Fibroblast of lung (primary cell): ENCODE measurements at regions not wholly inside any gene's neighbourhood (a gene's known extent, or its start where the extent isn't known, plus 50 kb on each side); places are given as distances from the start of the nearest gene placed in this dataset.
"Not testable (repeated sequence)": the region's sequence is repeated elsewhere in the genome, so short reads cannot be mapped to it uniquely, and the experiment has no call there.

Experiments
- DNase-seq, 2 donors: peaks; one replicate each; pipeline versions ENCODE4 v3.0.0 to v3.0.0-alpha.2; 2010; ENCODE audit warnings: low read depth in 2 of 2
- H2AFZ ChIP-seq: 2 replicates; pipeline ENCODE4 v1.5.1; 2012; ENCODE audit warnings: low read length, control low read depth, inconsistent platforms
- H3K27ac ChIP-seq: 2 replicates; pipeline ENCODE4 v1.5.1; 2011; ENCODE audit warnings: low read length, control low read depth; ENCODE audit not compliant: insufficient read depth
- H3K27me3 ChIP-seq: 2 replicates; pipeline ENCODE4 v1.5.1; 2011; ENCODE audit warnings: mild to moderate bottlenecking, low read length; ENCODE audit not compliant: control insufficient read depth, insufficient read depth
- H3K36me3 ChIP-seq: 2 replicates; pipeline ENCODE4 v1.5.1; 2011; ENCODE audit warnings: low read length; ENCODE audit not compliant: control insufficient read depth, insufficient read depth
- H3K4me1 ChIP-seq: 2 replicates; pipeline ENCODE4 v1.5.1; 2011; ENCODE audit warnings: low read length; ENCODE audit not compliant: control insufficient read depth, insufficient read depth; ENCODE audit errors: extremely low read depth
- H3K4me2 ChIP-seq: 2 replicates; pipeline ENCODE4 v1.5.1; 2011; ENCODE audit warnings: low read length, control low read depth; ENCODE audit not compliant: insufficient read depth; ENCODE audit errors: extremely low read depth
- H3K4me3 ChIP-seq, 4 experiments: fragments of 200-600 bp in 1 of 4; sonication (generic) in 1 of 4; replicated peaks in 1 of 4; 2 replicates each; pipeline ENCODE4 v1.5.1; 2011 to 2016; ENCODE audit warnings: low read length in 4 of 4, low read depth in 3 of 4, mild to moderate bottlenecking in 3 of 4, control low read depth in 2 of 4, inconsistent platforms in 1 of 4, mixed read lengths in 1 of 4; ENCODE audit not compliant: insufficient read depth in 1 of 4; ENCODE audit errors: control extremely low read depth in 1 of 4
- H3K79me2 ChIP-seq: 2 replicates; pipeline ENCODE4 v1.5.1; 2012; ENCODE audit warnings: mild to moderate bottlenecking, low read length, inconsistent platforms; ENCODE audit not compliant: control insufficient read depth, insufficient read depth
- H3K9ac ChIP-seq: 2 replicates; pipeline ENCODE4 v1.5.1; 2011; ENCODE audit warnings: mild to moderate bottlenecking, low read length, control low read depth; ENCODE audit not compliant: insufficient read depth
- H3K9me3 ChIP-seq: 2 replicates; pipeline ENCODE4 v1.5.1; 2012; ENCODE audit warnings: low read depth, low read length; ENCODE audit not compliant: control insufficient read depth, insufficient read depth
- H4K20me1 ChIP-seq: 2 replicates; pipeline ENCODE4 v1.5.1; 2011; ENCODE audit warnings: low read length; ENCODE audit not compliant: control insufficient read depth, insufficient read depth; ENCODE audit errors: extremely low read depth
- EZH2 ChIP-seq: IDR thresholded peaks from 2 replicates; pipeline ENCODE4 v1.5.1; 2012; ENCODE audit warnings: low read length, control low read depth, mild to moderate bottlenecking; ENCODE audit errors: missing control alignments
- TF ChIP-seq, protein P1 (sequence below), 2 donors: IDR thresholded peaks in 1 of 2; conservative IDR thresholded peaks in 1 of 2; 1 replicate in 1 of 2; 2 replicates in 1 of 2; pipeline ENCODE4 v1.5.1; 2011 to 2012; ENCODE audit warnings: low read length in 2 of 2, control low read depth in 1 of 2, inconsistent platforms in 1 of 2, low read depth in 1 of 2, mild to moderate bottlenecking in 1 of 2

DNA sequence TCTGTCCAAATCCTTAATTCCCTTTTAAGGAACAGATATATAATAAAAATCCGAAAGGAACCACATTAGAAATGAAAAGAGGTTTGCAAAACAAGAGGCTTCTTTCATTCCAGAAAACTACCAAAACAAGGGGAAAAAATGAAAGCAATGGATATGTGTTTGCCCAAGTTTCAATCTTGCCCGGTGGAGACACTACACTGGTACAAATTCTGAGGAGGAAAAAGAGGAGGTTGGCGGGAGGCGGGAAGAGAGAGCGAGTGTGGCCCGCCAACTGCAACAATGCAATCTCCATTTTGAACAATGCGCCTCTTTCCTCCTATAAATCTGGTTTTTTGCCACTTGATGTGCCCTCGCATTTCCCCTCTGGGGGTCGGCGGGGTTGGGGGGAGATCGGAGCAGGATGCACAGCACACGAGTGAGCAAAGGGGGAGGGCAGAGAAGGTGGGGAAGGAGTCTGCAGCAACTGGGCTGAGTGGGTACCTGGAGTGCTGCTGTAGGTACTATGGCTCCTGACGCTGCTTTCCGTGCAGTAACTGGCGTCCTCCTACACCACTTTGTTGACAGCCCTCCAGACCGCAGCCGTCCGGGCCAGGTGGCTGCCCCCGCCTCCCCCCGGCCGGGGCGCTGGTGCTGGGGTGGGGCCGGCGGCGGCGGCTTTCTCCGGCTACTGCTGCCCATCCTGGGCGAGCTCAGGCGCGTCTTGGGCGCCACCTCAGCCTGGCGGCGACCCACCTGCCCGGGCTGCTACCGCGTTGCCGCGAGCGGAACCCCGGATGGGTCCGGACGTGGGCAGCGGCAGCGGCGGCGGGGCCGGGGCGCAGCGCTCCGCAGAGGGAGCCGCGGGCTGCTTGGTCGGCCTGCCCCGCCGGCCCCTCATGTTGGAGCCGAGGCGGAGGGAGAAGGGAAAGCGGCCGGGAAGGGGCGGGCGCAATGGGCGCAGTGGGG lies 93.8 kb upstream of the PLEKHM1 start:
- TF ChIP-seq, protein P1, sequence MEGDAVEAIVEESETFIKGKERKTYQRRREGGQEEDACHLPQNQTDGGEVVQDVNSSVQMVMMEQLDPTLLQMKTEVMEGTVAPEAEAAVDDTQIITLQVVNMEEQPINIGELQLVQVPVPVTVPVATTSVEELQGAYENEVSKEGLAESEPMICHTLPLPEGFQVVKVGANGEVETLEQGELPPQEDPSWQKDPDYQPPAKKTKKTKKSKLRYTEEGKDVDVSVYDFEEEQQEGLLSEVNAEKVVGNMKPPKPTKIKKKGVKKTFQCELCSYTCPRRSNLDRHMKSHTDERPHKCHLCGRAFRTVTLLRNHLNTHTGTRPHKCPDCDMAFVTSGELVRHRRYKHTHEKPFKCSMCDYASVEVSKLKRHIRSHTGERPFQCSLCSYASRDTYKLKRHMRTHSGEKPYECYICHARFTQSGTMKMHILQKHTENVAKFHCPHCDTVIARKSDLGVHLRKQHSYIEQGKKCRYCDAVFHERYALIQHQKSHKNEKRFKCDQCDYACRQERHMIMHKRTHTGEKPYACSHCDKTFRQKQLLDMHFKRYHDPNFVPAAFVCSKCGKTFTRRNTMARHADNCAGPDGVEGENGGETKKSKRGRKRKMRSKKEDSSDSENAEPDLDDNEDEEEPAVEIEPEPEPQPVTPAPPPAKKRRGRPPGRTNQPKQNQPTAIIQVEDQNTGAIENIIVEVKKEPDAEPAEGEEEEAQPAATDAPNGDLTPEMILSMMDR (conservative IDR thresholded peaks at IDR 0.05 in 1 of 2, IDR thresholded peaks at IDR 0.05 in 1 of 2; ENCODE audit: low read depth in 1 of 2, low read length in 2 of 2) = no peak
- TF ChIP-seq EZH2 = no peak
- Histone ChIP-seq H3K4me3 (peak overlapping the region; percentile 70 to 85 (median 78)), H3K9me3 (no peaks in the 10 kb centered on the region), H3K4me1 (no peaks in the 10 kb centered on the region), H3K79me2 (peaks cover 40% of the 10 kb centered on the region), H3K27me3 (no peaks in the 10 kb centered on the region), H3K36me3 (no peaks in the 10 kb centered on the region), H4K20me1 (no peaks in the 10 kb centered on the region), H3K9ac (peak overlapping the region; percentile 91), H2AFZ (peak overlapping the region; percentile 97), H3K4me2 (peak overlapping the region; percentile 98), H3K27ac (peak overlapping the region; percentile 92)
- peak; percentile 53 to 62 for DNase-seq

DNA sequence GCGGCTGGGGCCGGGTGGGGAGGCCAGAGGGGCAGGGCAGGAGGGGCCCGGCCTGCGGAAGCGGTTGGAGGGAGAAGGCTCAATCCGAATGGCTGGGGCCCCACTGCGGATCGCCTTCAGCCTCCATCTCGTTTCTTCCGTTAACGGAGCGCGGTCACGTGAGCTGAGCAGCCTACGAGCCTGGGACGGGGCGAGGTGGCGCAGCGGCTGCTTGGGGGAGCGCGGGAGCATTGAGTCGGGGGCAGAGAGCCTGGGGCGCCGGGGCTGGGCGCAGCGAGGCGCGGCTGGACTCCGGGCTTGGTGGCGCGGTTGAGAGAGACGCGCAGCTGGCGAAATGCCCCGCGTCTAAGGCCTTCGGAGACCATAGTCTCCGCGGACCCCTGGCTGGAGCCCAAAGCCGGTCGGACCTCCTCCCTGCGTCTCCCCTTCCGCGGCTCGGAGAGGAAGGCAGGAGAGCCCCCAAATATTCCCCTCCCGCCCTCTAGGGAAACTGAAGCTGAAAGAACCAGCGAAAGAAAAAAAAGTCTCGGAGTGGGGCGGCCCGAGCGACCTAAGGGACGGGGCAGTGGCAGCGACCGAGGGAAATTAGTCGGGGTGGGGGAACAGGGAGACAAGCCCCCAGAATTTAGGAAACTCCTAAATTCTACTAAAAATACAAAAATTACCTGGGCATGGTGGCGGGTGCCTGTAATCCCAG lies 94.7 kb upstream of the PLEKHM1 start:
- H2AFZ ChIP-seq = peak overlapping the region; percentile 16
- H4K20me1 ChIP-seq, H3K36me3 ChIP-seq, H3K9me3 ChIP-seq, H3K4me2 ChIP-seq, H3K4me1 ChIP-seq, H3K27me3 ChIP-seq: not testable (repeated sequence)
- TF ChIP-seq, protein P1 (conservative IDR thresholded peaks at IDR 0.05 in 1 of 2, IDR thresholded peaks at IDR 0.05 in 1 of 2; ENCODE audit: low read depth in 1 of 2, low read length in 2 of 2) = peak; percentile 26 to 37
- peak overlapping the region; percentile 92 for H3K27ac ChIP-seq
- H3K79me2 ChIP-seq = peaks cover 32% of the 10 kb centered on the region
- H3K9ac ChIP-seq = peak overlapping the region; percentile 91
- peak; percentile 77 to 81 for DNase-seq
- H3K4me3 ChIP-seq = peak overlapping the region; percentile 53 to 85 (median 72)

DNA sequence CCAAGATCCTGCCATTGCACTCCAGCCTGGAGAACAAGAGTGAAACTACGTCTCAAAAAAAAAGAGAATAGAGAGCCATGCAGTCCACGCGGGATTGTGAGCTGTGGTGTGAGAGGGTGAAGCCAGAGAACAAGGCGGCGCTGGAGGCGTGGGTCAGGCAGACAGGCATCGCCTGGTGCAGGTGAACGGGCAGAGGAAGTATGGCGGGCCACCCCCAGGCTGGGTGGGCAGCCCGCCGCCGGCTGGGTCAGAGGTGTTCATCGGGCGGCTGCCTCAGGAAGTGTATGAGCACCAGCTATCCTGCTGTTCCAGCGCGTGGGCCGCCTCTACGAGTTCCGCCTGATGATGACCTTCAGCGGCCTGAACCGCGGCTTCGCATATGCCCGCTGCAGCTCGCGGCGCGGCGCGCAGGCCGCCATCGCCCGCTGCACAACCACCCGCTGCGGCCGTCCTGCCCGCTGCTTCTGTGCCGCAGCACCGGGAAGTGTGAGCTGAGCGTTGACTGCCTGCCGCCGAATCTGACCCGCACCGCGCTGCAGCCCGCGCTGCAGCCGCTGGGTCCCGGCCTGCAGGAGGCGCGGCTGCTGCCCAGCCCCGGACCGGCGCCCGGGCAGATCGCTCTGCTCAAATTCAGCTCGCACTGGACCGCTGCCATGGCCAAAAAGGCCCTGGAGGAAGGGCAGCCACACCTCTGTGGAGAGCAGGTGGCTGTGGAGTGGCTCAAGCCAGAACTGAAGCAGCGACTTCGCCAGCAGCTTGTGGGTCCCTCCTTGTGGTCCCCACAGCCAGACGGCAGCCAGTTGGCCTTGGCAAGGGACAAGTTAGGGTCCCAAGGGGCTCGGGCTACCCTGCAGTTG lies 95.5 kb upstream of the PLEKHM1 start:
- H3K79me2 ChIP-seq = peaks cover 28% of the 10 kb centered on the region
- H3K36me3 ChIP-seq, H3K27ac ChIP-seq, H3K4me1 ChIP-seq, H3K27me3 ChIP-seq, H3K9ac ChIP-seq, H4K20me1 ChIP-seq, H3K9me3 ChIP-seq: not testable (repeated sequence)
- peak overlapping the region; percentile 38 for H2AFZ ChIP-seq
- DNase-seq = peak; percentile 28 to 46
- peak overlapping the region; percentile 36 to 75 (median 64) for H3K4me3 ChIP-seq
- H3K4me2 ChIP-seq = peak overlapping the region; percentile 54

DNA sequence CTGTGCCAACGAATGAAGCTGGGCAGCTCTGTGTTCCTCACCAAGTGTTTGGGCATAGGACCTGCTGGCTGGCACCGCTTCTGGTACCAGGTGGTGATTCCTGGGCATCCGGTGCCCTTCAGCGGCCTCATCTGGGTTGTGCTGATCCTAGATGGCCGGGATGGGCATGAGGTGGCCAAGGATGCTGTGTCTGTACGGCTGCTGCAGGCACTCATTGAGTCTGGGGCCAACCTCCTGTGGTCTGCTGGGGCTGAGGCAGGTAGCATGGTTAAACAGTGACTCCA lies 96.1 kb upstream of the PLEKHM1 start:
- H3K27ac ChIP-seq, H3K27me3 ChIP-seq, H3K9me3 ChIP-seq, H2AFZ ChIP-seq, H4K20me1 ChIP-seq, DNase-seq, H3K4me2 ChIP-seq, H3K9ac ChIP-seq, H3K4me3 ChIP-seq, H3K36me3 ChIP-seq, H3K4me1 ChIP-seq: not testable (repeated sequence)
- H3K79me2 ChIP-seq = peaks cover 24% of the 10 kb centered on the region
